C4-2B (cell line): ENCODE measurements at regions not wholly inside any gene's neighbourhood (a gene's known extent, or its start where the extent isn't known, plus 50 kb on each side); places are given as distances from the start of the nearest gene placed in this dataset.

Experiments
- H3K27ac ChIP-seq: fragments of 450-650 bp; 2 replicates; pipeline ENCODE4 v1.5.1; 2017
- CTCF ChIP-seq: fragments of 450-650 bp; conservative IDR thresholded peaks from 2 replicates; pipeline ENCODE4 v1.5.1; 2017; ENCODE audit warnings: mild to moderate bottlenecking
- ZFX ChIP-seq: fragments of 450-650 bp; IDR thresholded peaks from 2 replicates; pipeline ENCODE4 v1.6.1; 2017

GRCh38 chr5:30867711-30868110, 325.8 kb upstream of the CDH6 start:
- H3K27ac ChIP-seq = no peak overlapping the region
- TF ChIP-seq CTCF (no peak), ZFX (no peak)

GRCh38 chr5:30866142-30866541, 327.3 kb upstream of the CDH6 start:
- no peak for TF ChIP-seq ZFX
- TF ChIP-seq CTCF = no peak
- H3K27ac ChIP-seq = no peak overlapping the region

- TF ChIP-seq ZFX = no peak
- TF ChIP-seq CTCF = no peak
Measured at GRCh38 chr5:30856242-30856641, 337.2 kb upstream of the CDH6 start.

GRCh38 chr5:30853158-30853557, 340.3 kb upstream of the CDH6 start:
- H3K27ac ChIP-seq = no peak overlapping the region
- TF ChIP-seq CTCF = no peak
- TF ChIP-seq ZFX = no peak

More at GRCh38 chr5:30856242-30856641, 337.2 kb upstream of the CDH6 start:
- no peak overlapping the region for H3K27ac ChIP-seq

- H3K27ac ChIP-seq = no peak overlapping the region
- TF ChIP-seq ZFX = no peak
- TF ChIP-seq CTCF = no peak
Measured at GRCh38 chr5:30850866-30851265, 342.6 kb upstream of the CDH6 start.

GRCh38 chr5:30849931-30850710, 343.4 kb upstream of the CDH6 start:
- no peak for TF ChIP-seq CTCF
- TF ChIP-seq ZFX = no peak
- H3K27ac ChIP-seq = no peak overlapping the region

GRCh38 chr5:30846171-30846570, 347.3 kb upstream of the CDH6 start:
- no peak overlapping the region for H3K27ac ChIP-seq
- TF ChIP-seq ZFX = no peak
- no peak for TF ChIP-seq CTCF
